HEK293 (cell line): ENCODE measurements at regions not wholly inside any gene's neighbourhood (a gene's known extent, or its start where the extent isn't known, plus 50 kb on each side); places are given as distances from the start of the nearest gene placed in this dataset.

ENCODE experiments used
- CTCF ChIA-PET: fragments of 350-600 bp; formaldehyde crosslinking; extraction: SDS; loops from one replicate; lab custom pipeline; 2021; ENCODE audit warnings: antibody characterized with exemption; lab: Yijun Ruan, JAX
- POLR2A ChIA-PET: fragments of 300-600 bp; formaldehyde crosslinking; extraction: SDS; loops from one replicate; lab custom pipeline; 2020; ENCODE audit warnings: antibody characterized with exemption, inconsistent platforms; lab: Yijun Ruan, JAX
- H3K27ac ChIP-seq: fragments of 200-500 bp; sonication (Bioruptor generic); 2 replicates; pipeline ENCODE4 v1.5.1; 2014; ENCODE audit warnings: low read depth, low read length, control low read depth, inconsistent platforms; ENCODE audit errors: extremely low read depth
- H3K36me3 ChIP-seq, 2 experiments: fragments of 200-500 bp in 1 of 2; sonication (Bioruptor generic) in 1 of 2; 1 replicate in 1 of 2; 2 replicates in 1 of 2; pipeline ENCODE4 v1.5.1; 2014 to 2017; ENCODE audit warnings: inconsistent platforms in 2 of 2, low read length in 2 of 2; ENCODE audit not compliant: control insufficient read depth in 2 of 2, insufficient read depth in 1 of 2
- H3K4me1 ChIP-seq: fragments of 200-500 bp; sonication (Bioruptor generic); 2 replicates; pipeline ENCODE4 v1.5.1; 2014; ENCODE audit warnings: mild to moderate bottlenecking, low read length, inconsistent platforms; ENCODE audit not compliant: control insufficient read depth, insufficient read depth
- H3K4me3 ChIP-seq: 2 replicates; pipeline ENCODE4 v1.5.1; 2011; ENCODE audit warnings: low read depth, mild to moderate bottlenecking, control low read depth, low read length, moderate library complexity
- H3K9me3 ChIP-seq: fragments of 200-500 bp; sonication (Bioruptor generic); 2 replicates; pipeline ENCODE4 v1.5.1; 2014; ENCODE audit warnings: low read depth, low read length, inconsistent platforms; ENCODE audit not compliant: control insufficient read depth, insufficient read depth
- BCL6B ChIP-seq: fragments of 450-650 bp; formaldehyde crosslinking; IDR thresholded peaks from 2 replicates; pipeline ENCODE4 v1.5.1; 2017; ENCODE audit warnings: missing biosample characterization, missing genetic modification characterization
- EGR2 ChIP-seq: fragments of 450-650 bp; formaldehyde crosslinking; IDR thresholded peaks from 2 replicates; pipeline ENCODE4 v1.5.1; 2016; ENCODE audit warnings: low read depth, missing biosample characterization, missing genetic modification characterization
- KLF1 ChIP-seq: fragments of 450-650 bp; formaldehyde crosslinking; IDR thresholded peaks from 2 replicates; pipeline ENCODE4 v1.5.1; 2016; ENCODE audit warnings: missing biosample characterization, missing genetic modification characterization
- OSR2 ChIP-seq: fragments of 450-650 bp; formaldehyde crosslinking; IDR thresholded peaks from 2 replicates; pipeline ENCODE4 v1.5.1; 2016; ENCODE audit warnings: missing biosample characterization, missing genetic modification characterization
- PRDM1 ChIP-seq: fragments of 450-650 bp; formaldehyde crosslinking; IDR thresholded peaks from 2 replicates; pipeline ENCODE4; 2016; ENCODE audit warnings: missing biosample characterization, missing genetic modification characterization
- TSHZ1 ChIP-seq: fragments of 450-650 bp; formaldehyde crosslinking; IDR thresholded peaks from 2 replicates; pipeline ENCODE4 v1.5.1; 2016; ENCODE audit warnings: missing biosample characterization, missing genetic modification characterization, borderline replicate concordance
- YY2 ChIP-seq: fragments of 450-650 bp; formaldehyde crosslinking; IDR thresholded peaks from 2 replicates; pipeline ENCODE4 v1.5.1; 2016; ENCODE audit warnings: missing biosample characterization, missing genetic modification characterization
- ZBTB26 ChIP-seq: fragments of 450-650 bp; formaldehyde crosslinking; optimal IDR thresholded peaks from 2 replicates; pipeline ENCODE3; 2016; ENCODE audit warnings: missing biosample characterization, mild to moderate bottlenecking, missing genetic modification characterization
- ZBTB44 ChIP-seq: fragments of 450-650 bp; IDR thresholded peaks from 2 replicates; pipeline ENCODE4 v1.5.1; 2018; ENCODE audit warnings: missing biosample characterization, mild to moderate bottlenecking, missing genetic modification characterization
- ZFP37 ChIP-seq: fragments of 450-650 bp; formaldehyde crosslinking; IDR thresholded peaks from 2 replicates; pipeline ENCODE4 v1.5.1; 2016; ENCODE audit warnings: missing biosample characterization, missing genetic modification characterization
- ZIC2 ChIP-seq: fragments of 450-650 bp; formaldehyde crosslinking; IDR thresholded peaks from 2 replicates; pipeline ENCODE4 v1.5.1; 2016; ENCODE audit warnings: missing biosample characterization, missing genetic modification characterization
- ZNF335 ChIP-seq: fragments of 450-650 bp; formaldehyde crosslinking; conservative IDR thresholded peaks from 2 replicates; pipeline ENCODE4 v1.5.1; 2016; ENCODE audit warnings: missing biosample characterization, missing genetic modification characterization
- ZNF354C ChIP-seq: fragments of 450-650 bp; formaldehyde crosslinking; IDR thresholded peaks from 2 replicates; pipeline ENCODE4 v1.5.1; 2016; ENCODE audit warnings: missing biosample characterization, missing genetic modification characterization, low read depth, borderline replicate concordance
- ZNF398 ChIP-seq: fragments of 450-650 bp; formaldehyde crosslinking; IDR thresholded peaks from 2 replicates; pipeline ENCODE4 v1.5.1; 2017; ENCODE audit warnings: missing biosample characterization, missing genetic modification characterization
- ZNF423 ChIP-seq: fragments of 450-650 bp; formaldehyde crosslinking; IDR thresholded peaks from 2 replicates; pipeline ENCODE4 v1.5.1; 2016; ENCODE audit warnings: missing biosample characterization, missing genetic modification characterization
- ZNF48 ChIP-seq: fragments of 450-650 bp; formaldehyde crosslinking; IDR thresholded peaks from 2 replicates; pipeline ENCODE4 v1.5.1; 2016; ENCODE audit warnings: missing biosample characterization, missing genetic modification characterization
- ZNF521 ChIP-seq: fragments of 450-650 bp; formaldehyde crosslinking; IDR thresholded peaks from 2 replicates; pipeline ENCODE4 v1.5.1; 2017; ENCODE audit warnings: missing biosample characterization, mild to moderate bottlenecking, missing genetic modification characterization
- ZNF529 ChIP-seq: fragments of 450-650 bp; formaldehyde crosslinking; IDR thresholded peaks from 2 replicates; pipeline ENCODE4 v1.5.1; 2017; ENCODE audit warnings: missing genetic modification characterization, missing biosample characterization; ENCODE audit not compliant: insufficient replicate concordance
- ZNF624 ChIP-seq: fragments of 450-650 bp; formaldehyde crosslinking; IDR thresholded peaks from 2 replicates; pipeline ENCODE4 v1.5.1; 2017; ENCODE audit warnings: missing biosample characterization, missing genetic modification characterization
- ZNF658 ChIP-seq: fragments of 450-650 bp; formaldehyde crosslinking; IDR thresholded peaks from 2 replicates; pipeline ENCODE4; 2016; ENCODE audit warnings: missing biosample characterization, missing genetic modification characterization
- ZNF776 ChIP-seq: fragments of 450-650 bp; formaldehyde crosslinking; IDR thresholded peaks from 2 replicates; pipeline ENCODE4 v1.5.0; 2017; ENCODE audit warnings: missing biosample characterization, missing genetic modification characterization, borderline replicate concordance

- TF ChIP-seq TSHZ1 (tag by site-specific recombination) (no peak), ZNF658 (tag by site-specific recombination) (no peak)
Observed at GRCh38 chrX:126701380-126701779, 118.1 kb upstream of the PRR32 start (continued).

GRCh38 chrX:126718440-126718839 lies 101.1 kb upstream of the PRR32 start:
- CTCF ChIA-PET: no interaction called here
- H3K9me3 ChIP-seq: no peaks in the 10 kb centered on the region
- no peak overlapping the region for H3K27ac ChIP-seq
- H3K4me3 ChIP-seq: no peak overlapping the region
- POLR2A ChIA-PET: no interaction called here
- TF ChIP-seq ZNF423 (tag by site-specific recombination): no peak
- no peak for TF ChIP-seq ZNF48
- TF ChIP-seq KLF1 (tag by site-specific recombination): no peak
- TF ChIP-seq PRDM1: no peak
- no peak for TF ChIP-seq ZBTB26 (tag by site-specific recombination)
- TF ChIP-seq ZBTB44 (tag by site-specific recombination): no peak
- TF ChIP-seq ZNF354C (tag by site-specific recombination): no peak
- no peak for TF ChIP-seq ZNF335 (tag by site-specific recombination)
- TF ChIP-seq ZNF776: no peak
- no peak for TF ChIP-seq YY2 (tag by site-specific recombination)
- no peak for TF ChIP-seq EGR2 (tag by site-specific recombination)
- TF ChIP-seq ZFP37 (tag by site-specific recombination): no peak
- no peak for TF ChIP-seq OSR2 (tag by site-specific recombination)
- TF ChIP-seq ZNF398 (tag by site-specific recombination): no peak
- TF ChIP-seq ZNF521 (tag by site-specific recombination): no peak
- TF ChIP-seq ZNF624: no peak
- no peak for TF ChIP-seq ZNF529 (tag by site-specific recombination)
- no peak for TF ChIP-seq ZIC2 (tag by site-specific recombination)
- TF ChIP-seq BCL6B (tag by site-specific recombination): no peak
- no peaks in the 10 kb centered on the region for H3K4me1 ChIP-seq
- no peaks in the 10 kb centered on the region for H3K36me3 ChIP-seq
